ENCODE measurements at regions not wholly inside any gene's neighbourhood (a gene's known extent, or its start where the extent isn't known, plus 50 kb on each side); places are given as distances from the start of the nearest gene placed in this dataset.

GRCh38 chr11:45544826-45545225 is 120.6 kb downstream of the CHST1 start:
- TF ChIP-seq, protein P1, sequence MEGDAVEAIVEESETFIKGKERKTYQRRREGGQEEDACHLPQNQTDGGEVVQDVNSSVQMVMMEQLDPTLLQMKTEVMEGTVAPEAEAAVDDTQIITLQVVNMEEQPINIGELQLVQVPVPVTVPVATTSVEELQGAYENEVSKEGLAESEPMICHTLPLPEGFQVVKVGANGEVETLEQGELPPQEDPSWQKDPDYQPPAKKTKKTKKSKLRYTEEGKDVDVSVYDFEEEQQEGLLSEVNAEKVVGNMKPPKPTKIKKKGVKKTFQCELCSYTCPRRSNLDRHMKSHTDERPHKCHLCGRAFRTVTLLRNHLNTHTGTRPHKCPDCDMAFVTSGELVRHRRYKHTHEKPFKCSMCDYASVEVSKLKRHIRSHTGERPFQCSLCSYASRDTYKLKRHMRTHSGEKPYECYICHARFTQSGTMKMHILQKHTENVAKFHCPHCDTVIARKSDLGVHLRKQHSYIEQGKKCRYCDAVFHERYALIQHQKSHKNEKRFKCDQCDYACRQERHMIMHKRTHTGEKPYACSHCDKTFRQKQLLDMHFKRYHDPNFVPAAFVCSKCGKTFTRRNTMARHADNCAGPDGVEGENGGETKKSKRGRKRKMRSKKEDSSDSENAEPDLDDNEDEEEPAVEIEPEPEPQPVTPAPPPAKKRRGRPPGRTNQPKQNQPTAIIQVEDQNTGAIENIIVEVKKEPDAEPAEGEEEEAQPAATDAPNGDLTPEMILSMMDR (IDR thresholded peaks at IDR 0.05) = no peak
- ATAC-seq (no peak), DNase-seq (no peak)
- intact Hi-C loops (cut with DNase I) = no loop called here
- peaks cover 3% of the 10 kb centered on the region for H3K27me3 ChIP-seq
- H3K4me3 ChIP-seq = no peak overlapping the region
- no peak overlapping the region for H3K27ac ChIP-seq
- H3K9me3 ChIP-seq = no peaks in the 10 kb centered on the region
- no peaks in the 10 kb centered on the region for H3K4me1 ChIP-seq
- no peaks in the 10 kb centered on the region for H3K36me3 ChIP-seq

GRCh38 chr11:45543808-45544422 is 121.5 kb downstream of the CHST1 start:
- H3K36me3 ChIP-seq = no peaks in the 10 kb centered on the region

GRCh38 chr11:45543081-45543480 is 122.3 kb downstream of the CHST1 start:
- TF ChIP-seq, protein P1 (IDR thresholded peaks at IDR 0.05) = no peak
- intact Hi-C loops (cut with DNase I) = no loop called here
- peaks cover 3% of the 10 kb centered on the region for H3K27me3 ChIP-seq

More at GRCh38 chr11:45543808-45544422, 121.5 kb downstream of the CHST1 start:
- DNase-seq = no peak
- Histone ChIP-seq H3K4me1 (no peaks in the 10 kb centered on the region), H3K27ac (no peak overlapping the region), H3K4me3 (no peak overlapping the region), H3K27me3 (peaks cover 3% of the 10 kb centered on the region), H3K9me3 (no peaks in the 10 kb centered on the region)
- TF ChIP-seq, protein P1 (IDR thresholded peaks at IDR 0.05) = no peak
- intact Hi-C loops (cut with DNase I) = no loop called here
- no peak for ATAC-seq

DNA sequence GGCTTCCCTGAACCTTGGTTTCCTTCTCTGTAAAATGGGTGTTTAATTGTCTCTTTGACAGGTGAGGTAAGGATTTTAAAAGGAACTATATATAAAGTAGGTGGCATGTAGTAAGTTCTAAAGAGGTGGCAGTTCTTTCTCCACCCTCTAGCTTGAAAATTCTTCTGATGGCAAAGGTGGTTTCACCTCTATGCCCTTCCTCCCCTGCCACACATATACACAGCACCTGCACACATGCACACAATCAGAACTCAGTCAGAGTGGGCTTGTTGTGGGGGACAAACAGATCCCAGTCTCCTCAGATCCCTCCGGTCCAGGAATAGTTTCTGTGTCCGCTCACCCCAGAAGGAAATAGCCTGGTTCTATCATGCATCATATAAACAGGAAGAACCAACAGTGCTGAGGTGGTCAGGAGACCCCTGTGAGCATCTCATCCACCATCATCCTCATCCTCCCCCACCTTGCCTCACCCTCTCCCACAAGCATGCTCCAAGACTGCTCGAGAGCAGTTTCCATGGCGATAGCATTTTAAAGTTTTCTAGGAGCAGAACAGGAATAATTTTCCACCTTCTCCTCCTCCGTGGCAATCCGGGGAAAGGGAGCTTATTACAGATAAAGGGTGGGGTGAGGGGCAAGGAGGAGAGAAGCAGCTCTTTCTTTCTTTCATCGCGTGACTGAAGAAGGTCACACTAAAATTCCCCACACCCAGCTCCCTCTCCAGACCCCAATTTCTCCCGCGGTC is 123.6 kb downstream of the CHST1 start:
- Histone ChIP-seq H3K27ac (no peak overlapping the region), H3K4me3 (no peak overlapping the region), H3K27me3 (peaks cover 3% of the 10 kb centered on the region), H3K4me1 (no peaks in the 10 kb centered on the region), H3K36me3 (no peaks in the 10 kb centered on the region), H3K9me3 (no peaks in the 10 kb centered on the region)
- ATAC-seq (no peak), DNase-seq (no peak)
- intact Hi-C loops (cut with DNase I) = no loop called here
- TF ChIP-seq, protein P1 (IDR thresholded peaks at IDR 0.05) = no peak

More at GRCh38 chr11:45543081-45543480, 122.3 kb downstream of the CHST1 start:
- ATAC-seq (no peak), DNase-seq (no peak)
- H3K4me3 ChIP-seq = no peak overlapping the region
- H3K9me3 ChIP-seq = no peaks in the 10 kb centered on the region
- H3K4me1 ChIP-seq = no peaks in the 10 kb centered on the region
- no peak overlapping the region for H3K27ac ChIP-seq
- no peaks in the 10 kb centered on the region for H3K36me3 ChIP-seq

GRCh38 chr11:45538939-45539338 is 126.5 kb downstream of the CHST1 start:
- Histone ChIP-seq H3K36me3 (no peaks in the 10 kb centered on the region), H3K27ac (no peak overlapping the region), H3K4me1 (no peaks in the 10 kb centered on the region), H3K4me3 (no peak overlapping the region), H3K9me3 (no peaks in the 10 kb centered on the region), H3K27me3 (no peaks in the 10 kb centered on the region)
- TF ChIP-seq, protein P1 (IDR thresholded peaks at IDR 0.05) = no peak
- intact Hi-C loops (cut with DNase I) = no loop called here
- DNase-seq = no peak
- no peak for ATAC-seq
